Right atrium auricular region (tissue), 2 donors: ENCODE measurements at regions not wholly inside any gene's neighbourhood (a gene's known extent, or its start where the extent isn't known, plus 50 kb on each side); places are given as distances from the start of the nearest gene placed in this dataset.

ENCODE experiments used
- DNase-seq: peaks from one replicate; pipeline ENCODE4 v3.0.0-alpha.2; 2019; ENCODE audit warnings: low spot score
- H3K27ac ChIP-seq, 2 donors: fragments of 200-600 bp; sonication (generic); 1 replicate in 1 of 2; 2 replicates in 1 of 2; pipeline ENCODE4 v1.5.1; 2016 to 2019
- H3K27me3 ChIP-seq, 2 donors: fragments of 200-600 bp; sonication (generic); one replicate each; pipeline versions ENCODE4 v1.5.1 to v1.6.0; 2017 to 2019
- H3K36me3 ChIP-seq: fragments of 200-600 bp; sonication (generic); one replicate; pipeline ENCODE4 v1.5.1; 2016
- H3K4me1 ChIP-seq, 2 donors: fragments of 200-600 bp; sonication (generic); one replicate each; pipeline versions ENCODE4 v1.5.1 to v1.6.0; 2017 to 2019
- H3K4me3 ChIP-seq, 2 donors: fragments of 200-600 bp; sonication (generic); 1 replicate in 1 of 2; 2 replicates in 1 of 2; pipeline ENCODE4 v1.5.1; 2017 to 2019; ENCODE audit warnings: mild to moderate bottlenecking in 1 of 2, moderate library complexity in 1 of 2
- H3K9me3 ChIP-seq, 2 donors: fragments of 200-600 bp; sonication (generic); one replicate each; pipeline ENCODE4 v1.5.1; 2019
- TF ChIP-seq, protein P1 (sequence below), 2 donors: fragments of 200-600 bp; sonication (generic); IDR thresholded peaks; one replicate each; pipeline ENCODE4 v1.5.1; 2019; ENCODE audit warnings: antibody characterized with exemption in 2 of 2

DNA sequence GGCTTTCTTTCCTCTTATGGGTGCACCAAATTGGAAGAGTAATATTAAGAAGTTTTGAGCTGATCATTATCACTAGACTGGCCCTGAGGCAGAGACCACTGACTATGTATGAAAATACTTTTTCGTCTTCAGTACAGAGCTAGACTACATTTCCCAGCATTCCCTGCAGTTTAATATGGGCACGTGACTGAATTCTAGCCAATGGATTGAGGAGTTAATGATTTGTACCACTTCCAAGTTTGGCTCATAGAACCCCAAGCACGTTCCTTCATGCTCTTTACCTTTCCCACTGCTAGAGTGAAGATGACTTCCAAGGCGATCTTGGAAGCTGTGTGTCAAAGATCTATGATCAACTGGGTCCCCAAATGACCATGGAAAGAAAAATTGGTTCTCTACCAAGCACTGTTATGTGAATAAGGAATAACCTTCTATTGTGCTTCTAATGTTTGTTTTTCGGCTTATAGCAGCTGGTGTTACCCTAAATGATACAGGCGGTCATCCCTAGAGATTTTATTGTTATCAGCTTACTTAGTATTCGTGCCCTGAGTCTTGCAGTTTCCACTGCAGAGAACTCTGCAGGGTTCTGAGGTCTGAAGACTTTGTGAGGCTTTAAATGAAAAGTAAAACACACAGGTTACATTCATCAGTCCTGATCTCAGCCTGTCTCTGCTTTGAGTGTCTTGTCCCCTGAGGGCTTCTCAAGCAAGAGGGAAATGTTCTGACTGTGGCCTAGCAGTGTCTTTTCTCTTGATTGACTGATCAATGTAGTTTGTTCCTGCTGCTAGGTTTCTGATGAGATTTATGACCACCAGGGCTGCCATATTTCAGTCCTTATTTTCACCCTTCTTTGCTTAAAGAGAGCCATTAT is 486.8 kb downstream of the PDCD6IP start:
- Histone ChIP-seq H3K4me3 (no peak overlapping the region), H3K9me3 (no peaks in the 10 kb centered on the region), H3K4me1 (peaks cover 0 to 11% of the 10 kb centered on the region in 2 donors), H3K27ac (no peak overlapping the region), H3K27me3 (no peaks in the 10 kb centered on the region), H3K36me3 (no peaks in the 10 kb centered on the region)
- TF ChIP-seq, protein P1, sequence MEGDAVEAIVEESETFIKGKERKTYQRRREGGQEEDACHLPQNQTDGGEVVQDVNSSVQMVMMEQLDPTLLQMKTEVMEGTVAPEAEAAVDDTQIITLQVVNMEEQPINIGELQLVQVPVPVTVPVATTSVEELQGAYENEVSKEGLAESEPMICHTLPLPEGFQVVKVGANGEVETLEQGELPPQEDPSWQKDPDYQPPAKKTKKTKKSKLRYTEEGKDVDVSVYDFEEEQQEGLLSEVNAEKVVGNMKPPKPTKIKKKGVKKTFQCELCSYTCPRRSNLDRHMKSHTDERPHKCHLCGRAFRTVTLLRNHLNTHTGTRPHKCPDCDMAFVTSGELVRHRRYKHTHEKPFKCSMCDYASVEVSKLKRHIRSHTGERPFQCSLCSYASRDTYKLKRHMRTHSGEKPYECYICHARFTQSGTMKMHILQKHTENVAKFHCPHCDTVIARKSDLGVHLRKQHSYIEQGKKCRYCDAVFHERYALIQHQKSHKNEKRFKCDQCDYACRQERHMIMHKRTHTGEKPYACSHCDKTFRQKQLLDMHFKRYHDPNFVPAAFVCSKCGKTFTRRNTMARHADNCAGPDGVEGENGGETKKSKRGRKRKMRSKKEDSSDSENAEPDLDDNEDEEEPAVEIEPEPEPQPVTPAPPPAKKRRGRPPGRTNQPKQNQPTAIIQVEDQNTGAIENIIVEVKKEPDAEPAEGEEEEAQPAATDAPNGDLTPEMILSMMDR (IDR thresholded peaks at IDR 0.05): no peak
- no peak for DNase-seq

DNA sequence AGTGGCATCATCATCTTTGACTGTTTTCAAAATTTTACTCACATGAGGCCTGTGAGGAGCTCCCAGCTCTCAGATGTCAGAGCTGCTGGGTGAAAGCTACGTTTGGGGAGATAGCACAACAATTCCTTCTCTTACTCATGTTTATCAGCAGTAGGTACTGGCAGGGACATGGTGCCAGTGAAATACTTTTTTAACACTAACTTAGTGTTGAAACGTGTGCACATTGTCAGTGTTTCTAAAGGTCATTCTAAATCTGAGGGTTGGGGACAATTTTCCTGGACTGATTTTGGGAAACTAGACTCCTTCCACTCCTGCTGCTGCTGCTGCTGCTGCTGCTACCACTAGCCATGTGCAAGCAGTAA is 487.4 kb downstream of the PDCD6IP start:
- no peak for DNase-seq
- no peak overlapping the region for H3K27ac ChIP-seq
- TF ChIP-seq, protein P1 (IDR thresholded peaks at IDR 0.05): no peak
- H3K27me3 ChIP-seq: no peaks in the 10 kb centered on the region
- peaks cover 0 to 11% of the 10 kb centered on the region in 2 donors for H3K4me1 ChIP-seq
- no peaks in the 10 kb centered on the region for H3K36me3 ChIP-seq
- no peaks in the 10 kb centered on the region for H3K9me3 ChIP-seq
- H3K4me3 ChIP-seq: no peak overlapping the region

DNA sequence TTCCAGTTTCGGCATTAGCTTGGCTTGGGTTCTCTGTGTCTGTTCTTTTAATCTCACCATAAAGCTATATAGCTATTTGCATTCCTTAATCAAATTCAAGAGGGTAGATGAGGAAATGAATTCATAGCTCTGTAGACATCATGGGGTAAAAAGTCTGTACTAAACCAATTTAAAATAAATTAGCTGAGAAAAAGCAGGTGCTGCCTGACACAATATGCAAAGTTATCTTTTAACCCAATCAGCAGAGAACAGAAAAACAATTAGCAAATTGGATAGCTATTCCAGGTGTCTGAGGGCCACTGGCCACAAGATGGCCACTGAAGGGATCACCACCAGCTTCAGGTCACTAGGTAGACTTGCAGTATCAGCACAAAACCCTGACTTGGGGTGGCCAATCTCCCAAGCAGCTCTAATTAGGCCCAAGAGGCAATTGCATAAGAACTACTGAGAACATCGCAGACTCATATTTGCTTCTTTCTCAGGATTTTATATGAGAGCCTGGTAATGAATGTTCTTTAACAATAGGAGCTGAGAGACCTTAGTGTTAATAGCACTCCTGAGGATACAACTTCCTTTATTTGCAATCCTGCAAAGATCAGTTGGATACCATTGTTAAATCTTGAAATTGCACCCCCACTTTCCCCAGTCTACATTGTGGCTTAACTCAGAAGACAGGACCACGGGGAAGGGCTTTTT is 494.3 kb downstream of the PDCD6IP start:
- Histone ChIP-seq H3K27ac (no peak overlapping the region), H3K9me3 (no peaks in the 10 kb centered on the region), H3K4me3 (no peak overlapping the region), H3K27me3 (no peaks in the 10 kb centered on the region), H3K36me3 (no peaks in the 10 kb centered on the region), H3K4me1 (no peaks in the 10 kb centered on the region)
- TF ChIP-seq, protein P1 (IDR thresholded peaks at IDR 0.05): no peak
- DNase-seq: no peak

DNA sequence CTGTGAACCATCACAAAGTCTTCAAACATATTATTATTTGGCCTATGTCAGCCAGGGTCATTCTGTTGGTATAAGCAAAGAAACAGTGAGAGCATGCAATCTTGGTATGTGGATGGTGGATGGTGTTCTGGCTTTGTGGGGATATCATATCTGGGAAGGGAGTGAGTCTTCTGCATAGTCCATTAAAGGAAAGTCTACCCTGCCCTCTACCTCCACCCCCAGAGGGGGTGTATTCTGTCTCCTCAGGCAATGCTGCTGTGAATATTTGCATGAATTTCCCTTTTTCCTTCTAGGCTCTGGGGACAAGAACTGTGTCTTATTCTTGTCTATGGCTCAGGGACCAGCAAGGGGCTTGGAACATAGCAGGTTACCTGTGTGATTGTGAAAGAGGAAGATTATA is 495.8 kb downstream of the PDCD6IP start:
- Histone ChIP-seq H3K9me3 (no peaks in the 10 kb centered on the region), H3K4me1 (no peaks in the 10 kb centered on the region), H3K27ac (no peak overlapping the region), H3K36me3 (no peaks in the 10 kb centered on the region), H3K27me3 (no peaks in the 10 kb centered on the region), H3K4me3 (no peak overlapping the region)
- no peak for DNase-seq
- TF ChIP-seq, protein P1 (IDR thresholded peaks at IDR 0.05): no peak

DNA sequence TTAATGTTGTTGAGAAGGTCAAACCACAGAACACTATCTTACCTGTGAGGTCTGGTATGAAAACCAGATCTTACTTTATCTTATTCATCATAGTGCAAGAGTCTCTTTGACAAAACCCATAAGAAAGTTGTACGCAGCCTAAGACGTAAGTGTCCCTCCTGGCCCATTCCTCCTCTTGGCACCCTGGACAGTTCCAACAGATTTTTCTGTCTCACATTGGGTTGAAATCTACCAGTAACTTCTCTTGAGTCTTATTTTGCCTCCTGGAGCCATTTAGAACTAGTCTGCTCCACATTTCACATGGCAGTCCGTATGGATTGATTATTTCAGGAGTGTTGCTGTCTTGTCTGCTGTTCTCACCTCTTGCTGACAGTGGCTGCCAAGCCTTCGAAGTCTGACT is 498.4 kb downstream of the PDCD6IP start:
- H3K27ac ChIP-seq: no peak overlapping the region
- H3K9me3 ChIP-seq: no peaks in the 10 kb centered on the region
- DNase-seq: no peak
- TF ChIP-seq, protein P1 (IDR thresholded peaks at IDR 0.05): no peak
- H3K36me3 ChIP-seq: no peaks in the 10 kb centered on the region
- H3K4me1 ChIP-seq: no peaks in the 10 kb centered on the region
- no peaks in the 10 kb centered on the region for H3K27me3 ChIP-seq
- no peak overlapping the region for H3K4me3 ChIP-seq
